Spleen (tissue), 7 donors: ENCODE measurements at regions not wholly inside any gene's neighbourhood (a gene's known extent, or its start where the extent isn't known, plus 50 kb on each side); places are given as distances from the start of the nearest gene placed in this dataset.

Source experiments
- POLR2A ChIP-seq, 3 donors: fragments of 450-650 bp; IDR thresholded peaks; one replicate each; pipeline ENCODE4 v1.5.1; 2017; ENCODE audit warnings: antibody characterized with exemption in 3 of 3, mild to moderate bottlenecking in 1 of 3
- POLR2AphosphoS5 ChIP-seq, 3 donors: sonication (generic); formaldehyde crosslinking; IDR thresholded peaks; one replicate each; pipeline ENCODE4 v1.5.1; 2017; ENCODE audit warnings: antibody characterized with exemption in 3 of 3
- TF ChIP-seq, protein P1 (sequence below), 11 experiments: fragments of 200-600 bp in 7 of 11; fragments of 450-650 bp in 4 of 11; sonication (generic) in 4 of 11; IDR thresholded peaks in 8 of 11; conservative IDR thresholded peaks in 3 of 11; 1 replicate in 7 of 11; 2 replicates in 4 of 11; pipeline versions ENCODE4 v1.4.0 to v1.8.0; 2016 to 2021; ENCODE audit warnings: antibody characterized with exemption in 11 of 11, inconsistent platforms in 4 of 11, mild to moderate bottlenecking in 1 of 11
- donor health status: DM: no; HTN: no; CAD: no; lungs with moderate emphysema.
- donor health status: DM: no; HTN: no; CAD: no.
- donor health status: DM: no; HTN: no; CAD: no.

DNA sequence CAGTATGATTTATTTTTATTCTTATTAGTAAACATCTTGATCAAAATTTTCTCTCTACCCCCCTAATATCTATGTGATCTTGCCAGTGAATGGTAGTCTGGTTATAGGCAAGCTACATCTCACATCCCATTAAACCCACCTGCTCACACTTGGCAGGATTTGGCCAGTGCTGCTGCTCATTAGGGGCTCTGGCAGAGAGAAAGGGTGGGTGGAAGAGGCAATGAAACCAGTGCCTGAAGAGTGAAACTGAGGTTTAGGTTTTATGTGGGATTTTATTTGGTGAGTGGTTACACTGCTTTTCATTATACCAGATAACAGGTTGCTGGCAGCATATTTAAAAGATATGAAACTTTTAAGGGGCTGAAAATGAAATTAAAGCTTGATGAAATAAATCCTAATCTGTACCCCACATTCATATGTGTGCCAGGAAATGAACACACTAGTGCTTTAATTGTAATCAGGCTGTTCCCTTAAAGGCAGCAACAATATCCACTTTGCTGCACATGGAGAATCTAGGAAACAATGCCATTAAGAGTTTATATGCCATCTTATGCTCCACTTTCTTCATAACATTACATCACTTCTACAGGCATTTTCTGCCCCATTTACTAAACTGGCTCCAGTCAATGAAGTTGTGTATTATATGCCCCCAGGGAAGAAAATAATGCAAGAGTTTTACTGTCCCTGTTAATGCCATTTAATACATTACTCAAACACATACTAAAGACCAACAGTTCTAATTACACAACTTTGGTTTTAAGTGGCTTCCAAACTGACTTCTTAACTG, 688.7 kb downstream of the MECOM start:
- TF ChIP-seq, protein P1, sequence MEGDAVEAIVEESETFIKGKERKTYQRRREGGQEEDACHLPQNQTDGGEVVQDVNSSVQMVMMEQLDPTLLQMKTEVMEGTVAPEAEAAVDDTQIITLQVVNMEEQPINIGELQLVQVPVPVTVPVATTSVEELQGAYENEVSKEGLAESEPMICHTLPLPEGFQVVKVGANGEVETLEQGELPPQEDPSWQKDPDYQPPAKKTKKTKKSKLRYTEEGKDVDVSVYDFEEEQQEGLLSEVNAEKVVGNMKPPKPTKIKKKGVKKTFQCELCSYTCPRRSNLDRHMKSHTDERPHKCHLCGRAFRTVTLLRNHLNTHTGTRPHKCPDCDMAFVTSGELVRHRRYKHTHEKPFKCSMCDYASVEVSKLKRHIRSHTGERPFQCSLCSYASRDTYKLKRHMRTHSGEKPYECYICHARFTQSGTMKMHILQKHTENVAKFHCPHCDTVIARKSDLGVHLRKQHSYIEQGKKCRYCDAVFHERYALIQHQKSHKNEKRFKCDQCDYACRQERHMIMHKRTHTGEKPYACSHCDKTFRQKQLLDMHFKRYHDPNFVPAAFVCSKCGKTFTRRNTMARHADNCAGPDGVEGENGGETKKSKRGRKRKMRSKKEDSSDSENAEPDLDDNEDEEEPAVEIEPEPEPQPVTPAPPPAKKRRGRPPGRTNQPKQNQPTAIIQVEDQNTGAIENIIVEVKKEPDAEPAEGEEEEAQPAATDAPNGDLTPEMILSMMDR (IDR thresholded peaks at IDR 0.05 in 8 of 11, conservative IDR thresholded peaks at IDR 0.05 in 3 of 11): no peak
- TF ChIP-seq POLR2AphosphoS5 (IDR thresholded peaks at IDR 0.05) (no peak), POLR2A (IDR thresholded peaks at IDR 0.05) (no peak)
